H1 (cell line): ENCODE measurements at regions not wholly inside any gene's neighbourhood (a gene's known extent, or its start where the extent isn't known, plus 50 kb on each side); places are given as distances from the start of the nearest gene placed in this dataset.

Experiments used
- EZH2 ChIP-seq: fragments of 200-600 bp; sonication (generic); IDR thresholded peaks from 2 replicates; pipeline ENCODE4 v1.7.1; 2012; ENCODE audit warnings: low read depth, mild to moderate bottlenecking, moderate library complexity, low read length, inconsistent platforms; ENCODE audit not compliant: severe bottlenecking
- RFX5 ChIP-seq: IDR thresholded peaks from 2 replicates; pipeline ENCODE4 v1.6.1; 2011; ENCODE audit warnings: low read depth, low read length, improper control_type of control experiment, borderline replicate concordance
- RXRA ChIP-seq: IDR thresholded peaks from 2 replicates; pipeline ENCODE4 v1.6.1; 2011; ENCODE audit warnings: low read depth, mild to moderate bottlenecking, low read length, moderate library complexity; ENCODE audit not compliant: insufficient read depth
- TF ChIP-seq, protein P1 (sequence below), 3 experiments: IDR thresholded peaks; 1 replicate in 2 of 3; 2 replicates in 1 of 3; pipeline versions ENCODE4 v1.5.1 to v1.6.1; 2011; ENCODE audit warnings: low read length in 3 of 3, mild to moderate bottlenecking in 3 of 3, inconsistent platforms in 2 of 3, low read depth in 1 of 3, moderate library complexity in 1 of 3; ENCODE audit not compliant: insufficient read depth in 1 of 3; ENCODE audit errors: control extremely low read depth in 1 of 3
- TF ChIP-seq, protein P2 (sequence below): IDR thresholded peaks from 2 replicates; pipeline ENCODE4 v1.6.1; 2012; ENCODE audit warnings: inconsistent platforms

DNA sequence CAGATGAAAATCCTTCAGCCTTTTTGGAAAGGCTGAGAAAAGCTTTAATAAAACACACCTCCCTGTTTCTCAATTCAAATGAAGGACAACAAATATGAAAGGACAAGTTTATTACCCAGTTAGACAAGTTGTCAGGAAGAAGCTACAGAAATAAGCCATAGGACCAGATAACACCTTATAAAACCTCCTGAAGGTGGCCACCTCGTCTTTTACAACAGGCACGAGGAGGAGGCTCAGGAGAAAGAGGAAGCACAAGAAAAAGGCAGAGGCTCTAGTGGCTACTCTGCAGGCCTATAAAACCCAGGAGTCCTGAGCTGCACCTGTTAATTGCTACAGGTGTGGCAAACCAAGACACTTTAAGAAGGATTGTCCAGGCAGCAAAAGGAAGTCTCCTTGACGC lies 352.1 kb upstream of the CDH18 start:
- no peak for TF ChIP-seq RXRA
- TF ChIP-seq, protein P1, sequence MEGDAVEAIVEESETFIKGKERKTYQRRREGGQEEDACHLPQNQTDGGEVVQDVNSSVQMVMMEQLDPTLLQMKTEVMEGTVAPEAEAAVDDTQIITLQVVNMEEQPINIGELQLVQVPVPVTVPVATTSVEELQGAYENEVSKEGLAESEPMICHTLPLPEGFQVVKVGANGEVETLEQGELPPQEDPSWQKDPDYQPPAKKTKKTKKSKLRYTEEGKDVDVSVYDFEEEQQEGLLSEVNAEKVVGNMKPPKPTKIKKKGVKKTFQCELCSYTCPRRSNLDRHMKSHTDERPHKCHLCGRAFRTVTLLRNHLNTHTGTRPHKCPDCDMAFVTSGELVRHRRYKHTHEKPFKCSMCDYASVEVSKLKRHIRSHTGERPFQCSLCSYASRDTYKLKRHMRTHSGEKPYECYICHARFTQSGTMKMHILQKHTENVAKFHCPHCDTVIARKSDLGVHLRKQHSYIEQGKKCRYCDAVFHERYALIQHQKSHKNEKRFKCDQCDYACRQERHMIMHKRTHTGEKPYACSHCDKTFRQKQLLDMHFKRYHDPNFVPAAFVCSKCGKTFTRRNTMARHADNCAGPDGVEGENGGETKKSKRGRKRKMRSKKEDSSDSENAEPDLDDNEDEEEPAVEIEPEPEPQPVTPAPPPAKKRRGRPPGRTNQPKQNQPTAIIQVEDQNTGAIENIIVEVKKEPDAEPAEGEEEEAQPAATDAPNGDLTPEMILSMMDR (IDR thresholded peaks at IDR 0.05; ENCODE audit: control extremely low read depth in 1 of 3, insufficient read depth in 1 of 3, low read depth in 1 of 3, low read length in 3 of 3): peak in 2 of 3 experiments; percentile 6 to 16; a peak in 2 of 4 replicates
- no peak for TF ChIP-seq RFX5
- TF ChIP-seq EZH2: no peak
- TF ChIP-seq, protein P2, sequence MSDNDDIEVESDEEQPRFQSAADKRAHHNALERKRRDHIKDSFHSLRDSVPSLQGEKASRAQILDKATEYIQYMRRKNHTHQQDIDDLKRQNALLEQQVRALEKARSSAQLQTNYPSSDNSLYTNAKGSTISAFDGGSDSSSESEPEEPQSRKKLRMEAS: no peak
